ENCODE measurements at regions not wholly inside any gene's neighbourhood (a gene's known extent, or its start where the extent isn't known, plus 50 kb on each side); places are given as distances from the start of the nearest gene placed in this dataset.

DNA sequence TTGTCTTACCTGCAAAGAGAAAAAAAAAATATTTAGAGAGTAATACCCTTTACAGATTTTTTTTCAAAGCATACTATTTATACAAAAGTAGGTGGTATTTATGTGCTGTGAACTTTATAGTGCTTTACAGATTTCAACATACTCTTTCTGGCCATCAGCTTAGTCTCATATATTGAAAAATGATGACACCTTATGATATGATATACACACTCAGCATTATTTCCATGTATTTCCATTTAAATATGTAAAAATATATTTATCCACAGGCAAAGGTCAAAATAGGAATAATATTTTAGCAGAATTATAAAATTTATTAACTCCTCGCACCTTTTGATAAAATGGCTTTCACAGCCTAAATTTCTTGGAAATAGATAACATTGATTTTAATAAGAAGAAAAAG is 815.8 kb upstream of the EPHA5 start:
- TF ChIP-seq, protein P1, sequence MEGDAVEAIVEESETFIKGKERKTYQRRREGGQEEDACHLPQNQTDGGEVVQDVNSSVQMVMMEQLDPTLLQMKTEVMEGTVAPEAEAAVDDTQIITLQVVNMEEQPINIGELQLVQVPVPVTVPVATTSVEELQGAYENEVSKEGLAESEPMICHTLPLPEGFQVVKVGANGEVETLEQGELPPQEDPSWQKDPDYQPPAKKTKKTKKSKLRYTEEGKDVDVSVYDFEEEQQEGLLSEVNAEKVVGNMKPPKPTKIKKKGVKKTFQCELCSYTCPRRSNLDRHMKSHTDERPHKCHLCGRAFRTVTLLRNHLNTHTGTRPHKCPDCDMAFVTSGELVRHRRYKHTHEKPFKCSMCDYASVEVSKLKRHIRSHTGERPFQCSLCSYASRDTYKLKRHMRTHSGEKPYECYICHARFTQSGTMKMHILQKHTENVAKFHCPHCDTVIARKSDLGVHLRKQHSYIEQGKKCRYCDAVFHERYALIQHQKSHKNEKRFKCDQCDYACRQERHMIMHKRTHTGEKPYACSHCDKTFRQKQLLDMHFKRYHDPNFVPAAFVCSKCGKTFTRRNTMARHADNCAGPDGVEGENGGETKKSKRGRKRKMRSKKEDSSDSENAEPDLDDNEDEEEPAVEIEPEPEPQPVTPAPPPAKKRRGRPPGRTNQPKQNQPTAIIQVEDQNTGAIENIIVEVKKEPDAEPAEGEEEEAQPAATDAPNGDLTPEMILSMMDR (IDR thresholded peaks at IDR 0.05; ENCODE audit: insufficient read depth, low read length), result no peak
- no peak for TF ChIP-seq POLR2AphosphoS5 (IDR thresholded peaks at IDR 0.05; ENCODE audit: low read depth)
- TF ChIP-seq GABPA (IDR thresholded peaks at IDR 0.05; ENCODE audit: low read depth), result no peak
- TF ChIP-seq, protein P2, sequence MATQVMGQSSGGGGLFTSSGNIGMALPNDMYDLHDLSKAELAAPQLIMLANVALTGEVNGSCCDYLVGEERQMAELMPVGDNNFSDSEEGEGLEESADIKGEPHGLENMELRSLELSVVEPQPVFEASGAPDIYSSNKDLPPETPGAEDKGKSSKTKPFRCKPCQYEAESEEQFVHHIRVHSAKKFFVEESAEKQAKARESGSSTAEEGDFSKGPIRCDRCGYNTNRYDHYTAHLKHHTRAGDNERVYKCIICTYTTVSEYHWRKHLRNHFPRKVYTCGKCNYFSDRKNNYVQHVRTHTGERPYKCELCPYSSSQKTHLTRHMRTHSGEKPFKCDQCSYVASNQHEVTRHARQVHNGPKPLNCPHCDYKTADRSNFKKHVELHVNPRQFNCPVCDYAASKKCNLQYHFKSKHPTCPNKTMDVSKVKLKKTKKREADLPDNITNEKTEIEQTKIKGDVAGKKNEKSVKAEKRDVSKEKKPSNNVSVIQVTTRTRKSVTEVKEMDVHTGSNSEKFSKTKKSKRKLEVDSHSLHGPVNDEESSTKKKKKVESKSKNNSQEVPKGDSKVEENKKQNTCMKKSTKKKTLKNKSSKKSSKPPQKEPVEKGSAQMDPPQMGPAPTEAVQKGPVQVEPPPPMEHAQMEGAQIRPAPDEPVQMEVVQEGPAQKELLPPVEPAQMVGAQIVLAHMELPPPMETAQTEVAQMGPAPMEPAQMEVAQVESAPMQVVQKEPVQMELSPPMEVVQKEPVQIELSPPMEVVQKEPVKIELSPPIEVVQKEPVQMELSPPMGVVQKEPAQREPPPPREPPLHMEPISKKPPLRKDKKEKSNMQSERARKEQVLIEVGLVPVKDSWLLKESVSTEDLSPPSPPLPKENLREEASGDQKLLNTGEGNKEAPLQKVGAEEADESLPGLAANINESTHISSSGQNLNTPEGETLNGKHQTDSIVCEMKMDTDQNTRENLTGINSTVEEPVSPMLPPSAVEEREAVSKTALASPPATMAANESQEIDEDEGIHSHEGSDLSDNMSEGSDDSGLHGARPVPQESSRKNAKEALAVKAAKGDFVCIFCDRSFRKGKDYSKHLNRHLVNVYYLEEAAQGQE (IDR thresholded peaks at IDR 0.05; ENCODE audit: insufficient replicate concordance, low read depth), result no peak

All from HL-60 (cell line).